ENCODE measurements at regions not wholly inside any gene's neighbourhood (a gene's known extent, or its start where the extent isn't known, plus 50 kb on each side); places are given as distances from the start of the nearest gene placed in this dataset.
"Not testable (repeated sequence)": the region's sequence is repeated elsewhere in the genome, so short reads cannot be mapped to it uniquely, and the experiment has no call there.

DNA sequence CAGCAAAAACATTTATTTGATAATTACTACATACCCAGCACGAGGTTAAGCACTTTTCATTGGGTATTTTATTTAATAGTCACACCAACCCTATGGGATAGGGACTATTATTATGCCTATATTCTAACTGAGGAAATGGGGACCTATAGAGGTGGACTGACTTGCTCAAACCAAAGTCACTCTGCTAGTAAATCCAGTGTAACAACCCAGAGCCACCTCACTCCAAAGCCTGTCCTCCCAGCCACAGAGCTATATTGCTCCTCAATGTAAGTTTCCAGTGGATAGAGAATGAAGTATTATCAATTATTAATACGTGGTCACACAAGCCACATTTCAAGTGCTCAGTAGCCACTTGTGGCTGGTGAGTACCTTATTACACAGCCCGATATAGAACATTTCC, 97.5 kb downstream of the RGS2 start:
- no peaks in the 10 kb centered on the region for H3K79me1 ChIP-seq (ENCODE audit: low read depth, low read length)
- H3K4ac ChIP-seq (ENCODE audit: low read length): no peak overlapping the region
- H3K23ac ChIP-seq (ENCODE audit: low read depth, low read length, poor library complexity): no peak overlapping the region
- H3K4me1 ChIP-seq (ENCODE audit: control insufficient read depth in 2 of 2, insufficient read depth in 1 of 2, low read depth in 1 of 2, low read length in 2 of 2): no peaks in the 10 kb centered on the region
- no peaks in the 10 kb centered on the region for H3K9me3 ChIP-seq (replicated peaks in 1 of 2; ENCODE audit: control insufficient read depth in 2 of 2, insufficient read depth in 1 of 2, low read depth in 1 of 2, low read length in 2 of 2)
- no peak overlapping the region for H2AK5ac ChIP-seq (ENCODE audit: low read depth, low read length)
- H2BK12ac ChIP-seq (ENCODE audit: low read length): no peak overlapping the region
- H3K4me3 ChIP-seq (ENCODE audit: low read length in 2 of 2): no peak overlapping the region
- H3K4me2 ChIP-seq (ENCODE audit: insufficient read depth, low read length, poor library complexity, severe bottlenecking): no peak overlapping the region
- no peak overlapping the region for H3K9ac ChIP-seq (ENCODE audit: low read depth, low read length, poor library complexity)
- H2BK5ac ChIP-seq (ENCODE audit: low read length): no peak overlapping the region
- no peak overlapping the region for H2BK15ac ChIP-seq (ENCODE audit: low read length)
- H2AFZ ChIP-seq (ENCODE audit: low read length): no peak overlapping the region
- no CpG with 5 or more reads among the region's 3 CpGs for WGBS, 2 donors (ENCODE audit: extremely low coverage in 2 of 2, insufficient read length in 2 of 2, insufficient replicate concordance in 1 of 2)
- no peak overlapping the region for H3K27ac ChIP-seq (replicated peaks; ENCODE audit: low read length)
- no peak overlapping the region for H4K91ac ChIP-seq (ENCODE audit: low read depth, low read length, poor library complexity)
- no peaks in the 10 kb centered on the region for H3K27me3 ChIP-seq (ENCODE audit: control insufficient read depth in 3 of 3, insufficient read depth in 3 of 3, low read depth in 1 of 3, low read length in 3 of 3)
- no peak overlapping the region for H3K18ac ChIP-seq (ENCODE audit: low read length)
- no peak overlapping the region for H4K8ac ChIP-seq (ENCODE audit: low read depth, low read length)
- no peak overlapping the region for H2BK120ac ChIP-seq (ENCODE audit: low read depth, low read length)
- DNase-seq (ENCODE audit: low spot score): no peak
- no peak overlapping the region for H3K14ac ChIP-seq (ENCODE audit: low read length)
- no peaks in the 10 kb centered on the region for H3K36me3 ChIP-seq (replicated peaks in 1 of 2; ENCODE audit: control insufficient read depth in 2 of 2, insufficient read depth in 2 of 2, low read length in 2 of 2)

DNA sequence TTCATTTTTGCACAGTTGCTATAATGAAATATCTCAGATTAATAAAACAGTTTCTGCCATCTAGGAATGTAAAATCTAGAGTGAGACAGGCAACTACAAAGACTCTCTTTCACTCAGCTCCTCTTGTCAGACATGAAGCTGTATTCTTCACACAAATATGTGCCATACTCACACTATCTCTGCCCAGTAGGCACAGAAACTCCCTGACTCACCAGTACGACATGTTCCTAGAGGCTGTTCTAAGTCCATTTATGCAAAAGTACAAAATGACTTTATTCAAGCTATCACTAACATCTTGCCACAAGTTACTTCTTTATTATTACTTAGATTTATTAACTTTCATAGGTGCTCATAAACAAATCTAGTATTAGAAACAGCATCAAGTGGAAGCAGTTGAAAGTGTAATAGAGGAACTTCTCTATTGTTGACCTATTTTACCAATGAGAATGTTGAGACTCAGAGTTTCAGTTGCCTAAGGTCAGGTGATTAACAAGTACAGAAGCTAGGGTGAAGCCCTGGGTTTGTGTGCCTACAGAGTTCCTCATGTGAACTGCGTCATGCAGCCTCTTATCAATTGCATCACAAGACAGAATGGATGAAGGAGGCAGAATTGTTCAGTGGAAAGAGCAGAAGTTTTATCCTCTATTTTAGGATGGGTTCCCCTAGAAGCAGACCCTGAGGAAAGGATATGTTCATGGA, 98.9 kb downstream of the RGS2 start:
- Histone ChIP-seq H4K8ac (ENCODE audit: low read depth, low read length) (no peak overlapping the region), H3K27ac (replicated peaks; ENCODE audit: low read length) (no peak overlapping the region), H3K4me1 (ENCODE audit: control insufficient read depth in 2 of 2, insufficient read depth in 1 of 2, low read depth in 1 of 2, low read length in 2 of 2) (no peaks in the 10 kb centered on the region), H2BK12ac (ENCODE audit: low read length) (no peak overlapping the region), H3K79me1 (ENCODE audit: low read depth, low read length) (no peaks in the 10 kb centered on the region), H3K14ac (ENCODE audit: low read length) (no peak overlapping the region), H3K9me3 (replicated peaks in 1 of 2; ENCODE audit: control insufficient read depth in 2 of 2, insufficient read depth in 1 of 2, low read depth in 1 of 2, low read length in 2 of 2) (no peaks in the 10 kb centered on the region), H3K9ac (ENCODE audit: low read depth, low read length, poor library complexity) (no peak overlapping the region), H2BK15ac (ENCODE audit: low read length) (no peak overlapping the region), H2BK5ac (ENCODE audit: low read length) (no peak overlapping the region), H2AFZ (ENCODE audit: low read length) (no peak overlapping the region), H3K4me2 (ENCODE audit: insufficient read depth, low read length, poor library complexity, severe bottlenecking) (no peak overlapping the region), H3K4me3 (ENCODE audit: low read length in 2 of 2) (no peak overlapping the region), H3K36me3 (replicated peaks in 1 of 2; ENCODE audit: control insufficient read depth in 2 of 2, insufficient read depth in 2 of 2, low read length in 2 of 2) (no peaks in the 10 kb centered on the region), H4K91ac (ENCODE audit: low read depth, low read length, poor library complexity) (no peak overlapping the region), H2AK5ac (ENCODE audit: low read depth, low read length) (no peak overlapping the region), H3K27me3 (ENCODE audit: control insufficient read depth in 3 of 3, insufficient read depth in 3 of 3, low read depth in 1 of 3, low read length in 3 of 3) (no peaks in the 10 kb centered on the region), H3K23ac (ENCODE audit: low read depth, low read length, poor library complexity) (no peak overlapping the region), H3K4ac (ENCODE audit: low read length) (no peak overlapping the region), H3K18ac (ENCODE audit: low read length) (no peak overlapping the region), H2BK120ac (ENCODE audit: low read depth, low read length) (no peak overlapping the region)
- WGBS, 2 donors (ENCODE audit: extremely low coverage in 2 of 2, insufficient read length in 2 of 2, insufficient replicate concordance in 1 of 2): no CpG with 5 or more reads among the region's 2 CpGs
- no peak for DNase-seq (ENCODE audit: low spot score)

DNA sequence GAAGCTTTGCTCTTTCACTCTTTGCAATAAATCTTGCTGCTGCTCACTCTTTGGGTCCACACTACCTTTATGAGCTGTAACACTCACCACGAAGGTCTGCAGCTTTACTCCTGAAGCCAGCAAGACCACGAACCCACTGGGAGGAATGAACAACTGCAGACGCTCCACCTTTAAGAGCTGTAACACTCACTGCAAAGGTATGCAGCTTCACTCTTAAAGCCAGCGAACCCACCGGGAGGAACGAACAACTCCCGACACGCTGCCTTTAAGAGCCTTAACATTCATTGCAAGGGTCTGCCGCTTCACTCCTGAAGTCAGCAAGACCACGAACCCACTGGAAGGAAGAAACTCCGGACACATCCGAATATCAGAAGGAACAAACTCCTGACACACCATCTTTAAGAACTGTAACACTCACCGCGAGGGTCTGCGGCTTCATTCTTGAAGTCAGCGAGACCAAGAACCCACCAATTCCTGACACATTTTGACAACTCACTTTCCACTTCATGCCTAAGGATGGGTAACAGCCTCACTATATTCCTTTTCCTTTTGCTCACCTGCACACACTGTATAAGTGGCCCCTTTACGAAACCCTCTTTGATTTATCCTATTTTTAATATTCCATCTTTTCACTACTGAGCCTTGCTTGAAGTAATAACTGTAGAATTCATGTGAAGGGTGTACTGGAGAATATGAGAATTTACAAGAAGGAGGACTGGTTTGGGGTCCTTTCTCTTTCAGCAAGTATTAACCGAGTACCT, 103.2 kb downstream of the RGS2 start:
- not testable (repeated sequence) for H3K18ac ChIP-seq (ENCODE audit: low read length); H2BK12ac ChIP-seq (ENCODE audit: low read length); H2AFZ ChIP-seq (ENCODE audit: low read length); DNase-seq (ENCODE audit: low spot score); H2BK5ac ChIP-seq (ENCODE audit: low read length); H3K27me3 ChIP-seq (ENCODE audit: control insufficient read depth in 3 of 3, insufficient read depth in 3 of 3, low read depth in 1 of 3, low read length in 3 of 3); H3K4me3 ChIP-seq (ENCODE audit: low read length in 2 of 2); H3K4ac ChIP-seq (ENCODE audit: low read length); H4K91ac ChIP-seq (ENCODE audit: low read depth, low read length, poor library complexity); H3K9ac ChIP-seq (ENCODE audit: low read depth, low read length, poor library complexity); H3K9me3 ChIP-seq (replicated peaks in 1 of 2; ENCODE audit: control insufficient read depth in 2 of 2, insufficient read depth in 1 of 2, low read depth in 1 of 2, low read length in 2 of 2); H2BK120ac ChIP-seq (ENCODE audit: low read depth, low read length); H3K27ac ChIP-seq (replicated peaks; ENCODE audit: low read length); H3K23ac ChIP-seq (ENCODE audit: low read depth, low read length, poor library complexity); H3K14ac ChIP-seq (ENCODE audit: low read length); H3K4me1 ChIP-seq (ENCODE audit: control insufficient read depth in 2 of 2, insufficient read depth in 1 of 2, low read depth in 1 of 2, low read length in 2 of 2); H3K4me2 ChIP-seq (ENCODE audit: insufficient read depth, low read length, poor library complexity, severe bottlenecking); H4K8ac ChIP-seq (ENCODE audit: low read depth, low read length); H3K36me3 ChIP-seq (replicated peaks in 1 of 2; ENCODE audit: control insufficient read depth in 2 of 2, insufficient read depth in 2 of 2, low read length in 2 of 2); H2BK15ac ChIP-seq (ENCODE audit: low read length); H2AK5ac ChIP-seq (ENCODE audit: low read depth, low read length); H3K79me1 ChIP-seq (ENCODE audit: low read depth, low read length)
- no CpG with 5 or more reads among the region's 18 CpGs for WGBS, 2 donors (ENCODE audit: extremely low coverage in 2 of 2, insufficient read length in 2 of 2, insufficient replicate concordance in 1 of 2)

DNA sequence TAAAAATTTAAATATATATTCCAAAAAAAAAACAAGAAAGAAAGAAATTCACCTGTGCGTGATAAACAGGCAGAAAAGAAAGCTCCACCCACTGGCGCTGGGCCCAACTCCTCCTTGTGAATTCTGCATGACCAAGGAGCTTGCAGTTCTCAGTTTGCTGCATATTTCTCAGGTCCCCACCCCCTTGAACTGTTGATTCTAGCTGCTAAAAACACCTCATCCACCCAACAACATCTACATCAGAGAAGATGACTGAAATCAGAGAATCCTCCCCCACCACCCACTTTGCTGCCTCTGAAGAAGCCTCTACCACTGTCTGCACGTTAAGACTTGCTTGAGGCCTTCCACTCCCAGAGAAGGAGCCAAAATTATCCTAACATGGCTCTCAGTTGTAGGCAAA, 104.8 kb downstream of the RGS2 start:
- H3K9me3 ChIP-seq (replicated peaks in 1 of 2; ENCODE audit: control insufficient read depth in 2 of 2, insufficient read depth in 1 of 2, low read depth in 1 of 2, low read length in 2 of 2): no peaks in the 10 kb centered on the region
- no peak for DNase-seq (ENCODE audit: low spot score)
- H4K91ac ChIP-seq (ENCODE audit: low read depth, low read length, poor library complexity): no peak overlapping the region
- no peak overlapping the region for H3K14ac ChIP-seq (ENCODE audit: low read length)
- H2AFZ ChIP-seq (ENCODE audit: low read length): no peak overlapping the region
- no peak overlapping the region for H2BK15ac ChIP-seq (ENCODE audit: low read length)
- H3K27ac ChIP-seq (replicated peaks; ENCODE audit: low read length): no peak overlapping the region
- H3K27me3 ChIP-seq (ENCODE audit: control insufficient read depth in 3 of 3, insufficient read depth in 3 of 3, low read depth in 1 of 3, low read length in 3 of 3): no peaks in the 10 kb centered on the region
- no peak overlapping the region for H3K4me2 ChIP-seq (ENCODE audit: insufficient read depth, low read length, poor library complexity, severe bottlenecking)
- no peak overlapping the region for H3K18ac ChIP-seq (ENCODE audit: low read length)
- no peak overlapping the region for H2BK12ac ChIP-seq (ENCODE audit: low read length)
- H3K36me3 ChIP-seq (replicated peaks in 1 of 2; ENCODE audit: control insufficient read depth in 2 of 2, insufficient read depth in 2 of 2, low read length in 2 of 2): no peaks in the 10 kb centered on the region
- H3K79me1 ChIP-seq (ENCODE audit: low read depth, low read length): no peaks in the 10 kb centered on the region
- no peaks in the 10 kb centered on the region for H3K4me1 ChIP-seq (ENCODE audit: control insufficient read depth in 2 of 2, insufficient read depth in 1 of 2, low read depth in 1 of 2, low read length in 2 of 2)
- no peak overlapping the region for H4K8ac ChIP-seq (ENCODE audit: low read depth, low read length)
- no peak overlapping the region for H3K9ac ChIP-seq (ENCODE audit: low read depth, low read length, poor library complexity)
- H3K4ac ChIP-seq (ENCODE audit: low read length): no peak overlapping the region
- H2BK5ac ChIP-seq (ENCODE audit: low read length): no peak overlapping the region
- no peak overlapping the region for H2AK5ac ChIP-seq (ENCODE audit: low read depth, low read length)
- no peak overlapping the region for H2BK120ac ChIP-seq (ENCODE audit: low read depth, low read length)
- no peak overlapping the region for H3K4me3 ChIP-seq (ENCODE audit: low read length in 2 of 2)
- WGBS, 2 donors (ENCODE audit: extremely low coverage in 2 of 2, insufficient read length in 2 of 2, insufficient replicate concordance in 1 of 2): no CpG with 5 or more reads among the region's 3 CpGs
- no peak overlapping the region for H3K23ac ChIP-seq (ENCODE audit: low read depth, low read length, poor library complexity)

All from neuronal stem cell (in vitro differentiated cells).